Calu3 (cell line): ENCODE measurements at regions not wholly inside any gene's neighbourhood (a gene's known extent, or its start where the extent isn't known, plus 50 kb on each side); places are given as distances from the start of the nearest gene placed in this dataset.

ENCODE experiments used
- BruUV-seq: library from RNA; stranded (reverse); fragments of 400-500 nt; replicated peaks from 2 replicates; lab custom pipeline; 2021; lab: Mats Ljungman, UMichigan
- CTCF ChIA-PET: fragments of 300-600 bp; sonication (Branson Sonifier 250); formaldehyde crosslinking; loops from one replicate; lab custom pipeline; 2022; ENCODE audit warnings: antibody characterized with exemption; lab: Charles Lee
- DNase-seq: peaks from one replicate; pipeline ENCODE4 v3.0.0; 2022
- H3K27ac Mint-ChIP-seq: one replicate; pipeline ENCODE4 v1.8.0; 2022; ENCODE audit warnings: mixed read lengths; ENCODE audit not compliant: unreplicated experiment
- H3K27me3 Mint-ChIP-seq: one replicate; pipeline ENCODE4 v1.8.0; 2022; ENCODE audit warnings: mixed read lengths; ENCODE audit not compliant: unreplicated experiment
- H3K36me3 Mint-ChIP-seq: one replicate; pipeline ENCODE4 v1.8.0; 2022; ENCODE audit warnings: mild to moderate bottlenecking, moderate library complexity, mixed read lengths; ENCODE audit not compliant: insufficient read depth, unreplicated experiment
- H3K4me1 Mint-ChIP-seq: one replicate; pipeline ENCODE4 v1.8.0; 2022; ENCODE audit warnings: mild to moderate bottlenecking, low read depth, mixed read lengths; ENCODE audit not compliant: unreplicated experiment
- H3K4me3 Mint-ChIP-seq: one replicate; pipeline ENCODE4 v1.8.0; 2022; ENCODE audit warnings: mild to moderate bottlenecking, low read depth, moderate library complexity, mixed read lengths; ENCODE audit not compliant: unreplicated experiment
- H3K9me3 Mint-ChIP-seq: one replicate; pipeline ENCODE4 v1.8.0; 2022; ENCODE audit warnings: low read depth, mixed read lengths; ENCODE audit not compliant: unreplicated experiment
- intact Hi-C: fragments of 100-400 bp; cut with micrococcal nuclease; formaldehyde crosslinking; loops from one replicate; pipeline ENCODE4 v1.10.0; 2022; ENCODE audit not compliant: unreplicated experiment
- TF ChIP-seq, protein P1 (sequence below): fragments of 200-600 bp; IDR thresholded peaks from one replicate; pipeline ENCODE4 v1.8.0; 2022; ENCODE audit warnings: antibody characterized with exemption; ENCODE audit not compliant: unreplicated experiment

DNA sequence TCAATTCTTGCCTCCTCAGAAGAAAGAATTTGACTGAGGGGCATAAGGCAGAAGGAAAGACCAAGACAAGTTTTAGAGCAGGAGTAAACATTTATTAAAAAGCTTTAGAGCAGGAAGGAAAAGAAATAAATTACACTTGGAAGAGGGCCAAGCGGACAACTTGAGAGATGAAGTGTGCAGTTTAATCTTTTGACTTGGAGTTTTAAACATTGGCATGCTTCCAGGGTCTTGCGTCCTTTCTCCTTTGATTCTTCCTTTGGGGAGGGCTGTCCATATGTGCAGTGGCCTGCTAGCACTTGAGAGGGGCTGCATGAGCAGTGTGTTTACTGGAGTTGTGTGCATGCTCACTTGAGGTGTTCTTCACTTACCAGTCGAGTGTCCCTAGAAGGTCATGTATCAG, 275.8 kb upstream of the IL1RAPL1 start:
- no peak for DNase-seq
- peaks cover 5% of the 10 kb centered on the region for H3K9me3 Mint-ChIP-seq
- intact Hi-C loops, result no loop called here
- CTCF ChIA-PET, result no interaction called here
- BruUV-seq, result no TSS peak
- H3K27ac Mint-ChIP-seq, result no peak overlapping the region
- no peaks in the 10 kb centered on the region for H3K36me3 Mint-ChIP-seq
- no peaks in the 10 kb centered on the region for H3K27me3 Mint-ChIP-seq
- TF ChIP-seq, protein P1, sequence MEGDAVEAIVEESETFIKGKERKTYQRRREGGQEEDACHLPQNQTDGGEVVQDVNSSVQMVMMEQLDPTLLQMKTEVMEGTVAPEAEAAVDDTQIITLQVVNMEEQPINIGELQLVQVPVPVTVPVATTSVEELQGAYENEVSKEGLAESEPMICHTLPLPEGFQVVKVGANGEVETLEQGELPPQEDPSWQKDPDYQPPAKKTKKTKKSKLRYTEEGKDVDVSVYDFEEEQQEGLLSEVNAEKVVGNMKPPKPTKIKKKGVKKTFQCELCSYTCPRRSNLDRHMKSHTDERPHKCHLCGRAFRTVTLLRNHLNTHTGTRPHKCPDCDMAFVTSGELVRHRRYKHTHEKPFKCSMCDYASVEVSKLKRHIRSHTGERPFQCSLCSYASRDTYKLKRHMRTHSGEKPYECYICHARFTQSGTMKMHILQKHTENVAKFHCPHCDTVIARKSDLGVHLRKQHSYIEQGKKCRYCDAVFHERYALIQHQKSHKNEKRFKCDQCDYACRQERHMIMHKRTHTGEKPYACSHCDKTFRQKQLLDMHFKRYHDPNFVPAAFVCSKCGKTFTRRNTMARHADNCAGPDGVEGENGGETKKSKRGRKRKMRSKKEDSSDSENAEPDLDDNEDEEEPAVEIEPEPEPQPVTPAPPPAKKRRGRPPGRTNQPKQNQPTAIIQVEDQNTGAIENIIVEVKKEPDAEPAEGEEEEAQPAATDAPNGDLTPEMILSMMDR, result no peak
- peaks cover 10% of the 10 kb centered on the region for H3K4me1 Mint-ChIP-seq
- no peak overlapping the region for H3K4me3 Mint-ChIP-seq

DNA sequence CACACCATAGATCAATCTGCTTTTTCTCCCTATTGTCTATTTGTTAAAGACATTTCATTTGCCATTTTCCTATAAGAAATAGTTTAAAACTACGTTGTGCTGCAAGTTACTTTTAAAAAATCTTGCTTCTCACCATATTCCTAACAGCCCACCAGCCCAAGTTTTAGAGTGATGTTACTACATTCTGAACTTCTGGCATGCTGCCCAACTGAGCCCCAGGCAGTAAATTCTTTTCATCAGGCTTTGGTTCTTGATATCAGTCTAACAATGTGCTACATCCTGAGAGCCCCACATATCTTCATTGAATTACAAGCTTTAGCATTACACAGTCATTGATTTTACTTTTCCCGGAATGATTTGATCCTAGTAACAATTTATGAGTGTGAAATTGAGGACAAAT, 283.8 kb upstream of the IL1RAPL1 start:
- Mint-ChIP-seq H3K27me3 (no peaks in the 10 kb centered on the region), H3K4me3 (no peak overlapping the region), H3K36me3 (no peaks in the 10 kb centered on the region), H3K9me3 (no peaks in the 10 kb centered on the region), H3K4me1 (no peaks in the 10 kb centered on the region), H3K27ac (no peak overlapping the region)
- DNase-seq, result no peak
- TF ChIP-seq, protein P1, result no peak
- no TSS peak for BruUV-seq
- CTCF ChIA-PET, result interaction anchor here (0.6 kb wide), 1 partner anchor 244 kb away, joined by 3 read pairs; no protein-coding TSS in a partner anchor
- intact Hi-C loops, result no loop called here

DNA sequence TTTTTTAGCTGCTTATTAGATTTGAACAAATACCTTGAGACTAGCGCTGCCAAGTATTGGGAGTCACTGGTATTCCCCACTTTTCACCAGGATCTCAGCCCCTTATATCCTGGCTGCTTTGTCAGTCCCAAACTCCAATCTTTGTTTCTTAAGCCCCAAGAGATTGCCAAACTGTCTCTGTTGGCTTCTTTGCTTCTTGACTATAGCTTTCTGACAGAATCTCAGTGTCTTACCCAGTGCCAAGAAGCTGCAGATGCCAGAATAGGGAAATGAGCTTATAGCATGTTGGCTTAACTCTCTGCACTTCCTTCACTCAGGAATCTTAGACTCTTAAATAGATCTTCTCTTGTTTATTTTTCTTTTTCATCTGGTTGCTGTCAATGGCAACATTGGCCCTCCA, 297.5 kb upstream of the DCAF8L1 start:
- CTCF ChIA-PET, result interaction anchor here (0.6 to 0.7 kb wide), 2 partner anchors 405 to 714 kb away, joined by 3 read pairs; no protein-coding TSS in a partner anchor
- Mint-ChIP-seq H3K9me3 (no peaks in the 10 kb centered on the region), H3K4me1 (no peaks in the 10 kb centered on the region), H3K27me3 (no peaks in the 10 kb centered on the region), H3K4me3 (no peak overlapping the region), H3K27ac (no peak overlapping the region), H3K36me3 (no peaks in the 10 kb centered on the region)
- BruUV-seq, result no TSS peak
- intact Hi-C loops, result no loop called here
- no peak for DNase-seq
- TF ChIP-seq, protein P1, result no peak

DNA sequence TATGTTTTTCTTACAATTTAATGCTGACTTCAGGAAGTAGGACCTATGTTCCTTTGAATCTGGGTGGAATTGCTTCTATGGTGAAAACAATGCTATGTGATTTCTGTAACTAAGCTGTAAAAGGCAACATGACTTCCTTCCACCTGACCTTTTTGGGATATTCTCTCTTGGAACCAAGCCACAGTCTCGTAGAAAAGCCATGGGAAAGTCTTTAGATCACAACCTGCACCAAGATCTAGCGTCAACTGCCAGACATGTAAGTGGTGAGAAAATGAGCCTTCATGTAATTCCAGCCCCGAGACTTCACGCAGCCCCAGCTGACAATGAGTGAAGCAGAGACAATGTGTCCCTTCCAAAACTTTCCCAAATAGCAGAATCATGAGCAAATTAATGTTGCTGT, 297.0 kb upstream of the DCAF8L1 start:
- CTCF ChIA-PET, result interaction anchor here (0.6 to 0.7 kb wide), 2 partner anchors 404 to 714 kb away, joined by 3 read pairs; no protein-coding TSS in a partner anchor
- H3K36me3 Mint-ChIP-seq, result no peaks in the 10 kb centered on the region
- no peak overlapping the region for H3K4me3 Mint-ChIP-seq
- H3K9me3 Mint-ChIP-seq, result no peaks in the 10 kb centered on the region
- no TSS peak for BruUV-seq
- H3K27me3 Mint-ChIP-seq, result no peaks in the 10 kb centered on the region
- TF ChIP-seq, protein P1, result no peak
- H3K4me1 Mint-ChIP-seq, result no peaks in the 10 kb centered on the region
- no peak for DNase-seq
- intact Hi-C loops, result no loop called here
- no peak overlapping the region for H3K27ac Mint-ChIP-seq
